GM21423 (cell line): ENCODE measurements at regions not wholly inside any gene's neighbourhood (a gene's known extent, or its start where the extent isn't known, plus 50 kb on each side); places are given as distances from the start of the nearest gene placed in this dataset.

Source experiments
- ATAC-seq: cut with Tn5 transposase; IDR thresholded peaks from one replicate; pipeline ENCODE4 v1.9.1; 2021; ENCODE audit warnings: mild to moderate bottlenecking, moderate library complexity; ENCODE audit not compliant: unreplicated experiment

GRCh38 chr1:23615852-23616251, 56.6 kb upstream of the ID3 start:
- no peak for ATAC-seq

GRCh38 chr1:23615423-23615822, 56.1 kb upstream of the ID3 start:
- ATAC-seq = no peak

- no peak for ATAC-seq
Observed at GRCh38 chr1:23614032-23614660, 54.8 kb upstream of the ID3 start.

GRCh38 chr1:23613191-23614031, 54.1 kb upstream of the ID3 start:
- ATAC-seq = no peak

- no peak for ATAC-seq
Observed at GRCh38 chr1:23611601-23612327, 52.5 kb upstream of the ID3 start.

GRCh38 chr1:23610677-23611076, 51.4 kb upstream of the ID3 start:
- ATAC-seq = no peak

- no peak for ATAC-seq
Observed at GRCh38 chr1:23609971-23610370, 50.7 kb upstream of the ID3 start.
